GM18519 (cell line): ENCODE measurements at regions not wholly inside any gene's neighbourhood (a gene's known extent, or its start where the extent isn't known, plus 50 kb on each side); places are given as distances from the start of the nearest gene placed in this dataset.
"Not testable (repeated sequence)": the region's sequence is repeated elsewhere in the genome, so short reads cannot be mapped to it uniquely, and the experiment has no call there.

ENCODE experiments used
- ATAC-seq: cut with Tn5 transposase; IDR thresholded peaks from one replicate; pipeline ENCODE4 v1.9.1; 2021; ENCODE audit warnings: mild to moderate bottlenecking, moderate library complexity; ENCODE audit not compliant: unreplicated experiment, low FRiP score

- ATAC-seq, result no peak
Measured at GRCh38 chr12:4194668-4195067, 78.9 kb upstream of the CCND2 start.

- no peak for ATAC-seq
Measured at GRCh38 chr12:4193821-4194220, 79.7 kb upstream of the CCND2 start.

GRCh38 chr12:4191642-4192041, 81.9 kb upstream of the CCND2 start:
- ATAC-seq, result no peak

- ATAC-seq, result no peak
Measured at GRCh38 chr12:4191149-4191548, 82.4 kb upstream of the CCND2 start.

GRCh38 chr12:4190366-4191063, 83.0 kb upstream of the CCND2 start:
- no peak for ATAC-seq

- ATAC-seq, result no peak
Measured at GRCh38 chr12:4189721-4190120, 83.8 kb upstream of the CCND2 start.

- ATAC-seq, result no peak
Measured at GRCh38 chr12:4187916-4188315, 85.6 kb upstream of the CCND2 start.

GRCh38 chr12:4187315-4187714, 86.2 kb upstream of the CCND2 start:
- ATAC-seq, result not testable (repeated sequence)

- no peak for ATAC-seq
Measured at GRCh38 chr12:4178424-4179170, 95.0 kb upstream of the CCND2 start.

GRCh38 chr12:4177262-4177661, 96.3 kb upstream of the CCND2 start:
- no peak for ATAC-seq

- no peak for ATAC-seq
Measured at GRCh38 chr12:4176168-4176567, 97.4 kb upstream of the CCND2 start.

- no peak for ATAC-seq
Measured at GRCh38 chr12:4174417-4174816, 99.1 kb upstream of the CCND2 start.

GRCh38 chr12:4172999-4173398, 100.6 kb upstream of the CCND2 start:
- no peak for ATAC-seq

- no peak for ATAC-seq
Measured at GRCh38 chr12:4171742-4172141, 101.8 kb upstream of the CCND2 start.

GRCh38 chr12:4169959-4170358, 103.6 kb upstream of the CCND2 start:
- no peak for ATAC-seq

- no peak for ATAC-seq
Measured at GRCh38 chr12:4169531-4169930, 104.0 kb upstream of the CCND2 start.

- ATAC-seq, result no peak
Measured at GRCh38 chr12:4168036-4168435, 105.5 kb upstream of the CCND2 start.

GRCh38 chr12:4164559-4165558, 108.7 kb upstream of the CCND2 start:
- no peak for ATAC-seq

GRCh38 chr12:4164188-4164558, 109.4 kb upstream of the CCND2 start:
- no peak for ATAC-seq

- ATAC-seq, result no peak
Measured at GRCh38 chr12:4161718-4162117, 111.8 kb upstream of the CCND2 start.
